HG03196 (cell line): ENCODE measurements at regions not wholly inside any gene's neighbourhood (a gene's known extent, or its start where the extent isn't known, plus 50 kb on each side); places are given as distances from the start of the nearest gene placed in this dataset.
A peak's percentile ranks its signal among the peaks of the same experiment; 100 is the strongest.

Source experiments
- ATAC-seq: cut with Tn5 transposase; IDR thresholded peaks from one replicate; pipeline ENCODE4 v1.9.1; 2021; ENCODE audit not compliant: unreplicated experiment

DNA sequence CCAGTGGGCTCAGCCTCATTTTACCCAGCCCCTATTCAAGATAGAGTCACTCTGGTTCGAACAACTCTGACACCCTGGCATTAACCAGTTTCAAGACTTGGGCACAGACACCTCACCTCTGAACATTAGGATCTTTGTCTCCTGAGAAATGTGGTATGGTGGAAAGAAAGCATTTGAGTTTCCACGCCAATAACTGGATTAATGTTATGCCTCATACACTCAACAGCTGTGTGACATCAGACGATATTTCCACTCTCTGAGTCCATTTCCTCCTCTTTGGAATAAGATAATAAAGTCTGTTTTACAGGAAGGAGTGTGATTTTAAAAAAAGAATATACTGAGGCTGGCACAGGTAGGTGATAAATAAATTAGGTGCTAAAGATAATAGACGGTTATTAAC is 121.3 kb upstream of the CHL1 start:
- no peak for ATAC-seq

DNA sequence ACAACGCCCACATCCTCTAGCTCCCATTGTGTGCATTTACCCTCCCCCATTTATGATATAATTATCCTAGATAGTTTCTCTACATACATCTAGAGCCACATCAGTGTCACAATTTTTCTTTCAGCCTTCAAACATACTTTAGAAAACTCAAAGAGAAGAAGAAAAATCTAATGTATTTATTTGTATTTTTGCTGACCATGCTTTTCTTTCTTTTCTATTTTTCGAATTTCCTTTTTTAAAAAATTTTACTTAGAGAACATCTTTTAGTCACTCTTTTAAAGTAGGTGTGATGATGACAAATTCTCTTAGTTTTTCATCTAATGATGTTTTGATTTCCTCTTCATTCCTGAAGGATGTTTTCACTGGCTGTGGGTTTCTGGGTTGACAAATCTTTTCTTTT is 117.0 kb upstream of the CHL1 start:
- no peak for ATAC-seq

GRCh38 chr3:82508-82907 is 114.1 kb upstream of the CHL1 start:
- ATAC-seq, result no peak

GRCh38 chr3:83096-83495 is 113.5 kb upstream of the CHL1 start:
- no peak for ATAC-seq

GRCh38 chr3:85180-85579 is 111.4 kb upstream of the CHL1 start:
- no peak for ATAC-seq

GRCh38 chr3:88267-88666 is 108.3 kb upstream of the CHL1 start:
- ATAC-seq, result no peak

GRCh38 chr3:93746-94145 is 102.8 kb upstream of the CHL1 start:
- no peak for ATAC-seq

DNA sequence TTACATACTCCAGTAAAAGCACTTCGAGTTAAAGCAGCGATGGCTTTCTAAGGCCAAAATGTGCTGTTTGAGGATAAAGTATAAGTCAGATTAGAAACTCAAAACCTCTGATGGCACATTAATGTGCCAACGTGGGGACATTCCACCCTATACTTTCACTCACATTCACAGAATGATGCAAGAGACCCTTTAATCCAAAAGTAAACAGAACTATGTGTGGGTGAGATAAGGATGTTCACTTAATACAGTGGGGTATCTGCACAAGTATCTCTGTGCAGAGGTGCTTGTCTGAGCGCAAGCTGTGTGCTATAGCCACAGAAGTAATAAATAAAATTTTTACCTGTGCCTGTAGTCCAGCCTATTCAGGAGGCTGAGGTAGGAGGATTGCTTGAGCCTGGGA is 100.3 kb upstream of the CHL1 start:
- no peak for ATAC-seq

- ATAC-seq, result no peak
These were observed 98.9 kb upstream of the CHL1 start for GRCh38 chr3:97417-98258.

DNA sequence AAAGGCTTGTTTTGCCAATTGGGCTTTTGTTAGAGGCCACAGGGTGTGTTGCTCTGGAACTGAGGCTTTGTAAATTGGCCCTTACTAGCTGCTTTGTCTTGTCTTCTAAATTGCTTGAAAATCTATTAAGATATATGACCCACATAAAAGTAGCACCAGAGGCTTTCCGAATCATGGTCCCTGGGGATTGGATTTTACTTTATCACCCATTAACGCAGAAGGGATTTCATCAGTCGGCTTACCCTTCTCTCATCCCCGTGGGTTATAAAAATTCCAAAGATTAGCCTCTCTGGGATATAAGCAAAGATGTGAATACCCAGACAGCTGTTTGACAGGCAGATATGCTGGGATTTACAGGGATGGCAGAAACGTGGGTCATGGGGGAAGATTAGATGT is 98.3 kb upstream of the CHL1 start:
- no peak for ATAC-seq

- no peak for ATAC-seq
These were observed 97.1 kb upstream of the CHL1 start for GRCh38 chr3:99506-99905.

GRCh38 chr3:102484-102883 is 94.1 kb upstream of the CHL1 start:
- no peak for ATAC-seq

GRCh38 chr3:103991-104390 is 92.6 kb upstream of the CHL1 start:
- ATAC-seq, result no peak

DNA sequence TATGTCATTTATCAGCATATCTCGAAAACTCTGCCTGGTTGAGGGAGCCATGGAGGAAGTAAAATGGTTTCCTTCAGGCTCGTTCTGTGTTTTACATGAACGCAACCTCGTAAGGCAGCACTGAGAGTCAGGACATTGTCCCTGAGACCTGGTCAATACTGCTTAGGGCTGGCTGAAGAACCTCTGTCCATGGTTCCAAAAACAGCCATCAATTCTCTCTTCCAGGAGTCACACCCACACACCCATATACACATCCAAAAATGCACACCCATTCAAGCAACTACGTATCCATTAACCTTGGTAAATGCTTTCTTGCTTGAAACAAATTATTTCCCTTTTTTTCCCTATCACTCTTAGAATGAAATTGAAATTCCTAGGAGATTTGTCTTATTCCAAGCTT is 91.0 kb upstream of the CHL1 start:
- ATAC-seq, result no peak

DNA sequence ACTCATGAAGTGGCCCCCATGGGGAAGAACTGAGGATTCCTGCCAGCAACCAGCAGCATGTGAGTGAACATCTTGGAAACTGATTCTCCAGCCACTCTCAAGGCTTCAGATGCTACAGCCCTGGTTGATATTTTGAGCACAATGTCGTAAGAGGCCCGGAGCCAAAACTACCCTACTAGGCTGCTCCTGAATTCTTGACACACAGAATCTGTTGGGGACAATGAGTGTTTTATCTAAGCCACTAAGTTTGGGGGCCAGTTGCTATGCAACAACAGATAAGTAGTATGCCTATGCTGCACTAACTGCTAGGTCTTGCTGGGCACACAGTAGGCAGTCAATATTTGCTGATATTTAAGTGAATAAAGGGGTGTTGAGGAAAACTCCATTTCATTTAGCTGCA is 89.9 kb upstream of the CHL1 start:
- no peak for ATAC-seq

DNA sequence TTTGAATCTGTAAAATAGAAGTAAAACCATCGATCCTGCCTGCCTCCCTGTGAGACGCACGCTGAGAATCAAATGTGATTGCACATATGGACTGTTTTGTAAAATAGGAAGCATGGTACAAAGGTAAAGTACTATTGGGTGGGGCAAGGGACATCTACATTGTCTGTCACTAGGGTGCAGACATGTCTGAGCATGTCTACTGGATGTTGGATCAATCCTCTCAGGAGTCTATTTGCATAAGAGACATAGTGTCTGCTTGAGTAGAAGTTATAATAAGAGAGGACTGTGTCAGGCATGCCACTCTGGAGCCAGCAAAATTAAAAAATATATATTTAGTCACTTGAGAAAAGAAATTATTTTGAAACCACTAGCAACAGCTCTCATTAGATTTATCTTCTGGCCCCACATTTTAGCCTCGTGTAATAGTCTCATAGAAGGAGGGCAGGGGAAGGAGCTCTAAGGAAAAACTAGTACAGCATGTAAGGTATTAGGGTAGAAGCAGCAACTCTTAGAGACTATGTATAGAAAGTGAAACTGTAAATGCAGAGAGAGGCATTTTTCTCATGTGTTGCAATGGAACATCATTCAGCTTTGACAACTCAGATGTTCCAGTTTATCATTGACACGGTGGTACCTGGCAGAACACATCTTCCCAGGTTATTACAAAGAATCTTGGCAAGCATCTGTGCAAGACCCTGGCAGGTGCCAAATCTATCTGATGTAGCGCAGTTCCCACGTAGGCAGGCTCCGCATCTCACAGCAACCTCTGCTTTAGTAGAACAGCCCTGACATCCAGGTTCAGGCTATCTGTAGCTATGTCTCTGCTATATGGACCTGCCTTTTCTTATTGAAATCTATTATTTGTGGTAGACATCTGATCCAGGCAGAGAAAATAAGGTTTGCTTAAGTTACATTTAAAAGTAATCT is 85.2 kb upstream of the CHL1 start:
- ATAC-seq, result peak; percentile 80

GRCh38 chr3:112773-113172 is 83.8 kb upstream of the CHL1 start:
- no peak for ATAC-seq

DNA sequence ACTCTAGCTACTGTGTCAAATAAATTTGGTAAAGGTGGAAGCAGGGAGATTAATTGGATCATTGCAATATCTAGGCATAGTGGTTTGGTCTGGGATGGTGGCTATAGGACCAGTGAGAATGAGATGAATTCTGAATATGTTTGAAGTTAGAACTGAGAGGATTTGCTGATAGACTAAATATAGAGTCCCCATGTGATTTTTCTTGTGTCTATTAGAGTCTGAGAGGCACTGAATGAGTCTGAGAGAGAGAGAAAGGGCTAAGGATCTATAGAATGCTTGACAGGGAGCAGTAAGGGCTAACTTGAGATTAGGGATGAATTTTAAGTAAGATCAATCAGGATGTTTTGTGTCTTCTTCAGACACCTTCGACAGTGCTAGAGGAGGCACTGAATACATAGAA is 77.9 kb upstream of the CHL1 start:
- ATAC-seq, result no peak

- ATAC-seq, result no peak
These were observed 73.2 kb upstream of the CHL1 start for GRCh38 chr3:123341-123740.

- ATAC-seq, result peak; percentile 75
These were observed 71.9 kb upstream of the CHL1 start for GRCh38 chr3:124557-125179.

GRCh38 chr3:128515-129172 is 67.9 kb upstream of the CHL1 start:
- ATAC-seq, result no peak
